Fibroblast of villous mesenchyme (primary cell): ENCODE measurements at regions not wholly inside any gene's neighbourhood (a gene's known extent, or its start where the extent isn't known, plus 50 kb on each side); places are given as distances from the start of the nearest gene placed in this dataset.

ENCODE experiments used
- DNase-seq: peaks from one replicate; pipeline ENCODE4 v3.0.0-alpha.2; 2010; ENCODE audit warnings: low read depth
- H3K4me3 ChIP-seq: 2 replicates; pipeline ENCODE4 v1.5.1; 2011; ENCODE audit warnings: low read depth, mild to moderate bottlenecking, low read length
- TF ChIP-seq, protein P1 (sequence below): IDR thresholded peaks from 2 replicates; pipeline ENCODE4 v1.5.1; 2012; ENCODE audit warnings: low read depth, mild to moderate bottlenecking, low read length; ENCODE audit not compliant: insufficient read depth

DNA sequence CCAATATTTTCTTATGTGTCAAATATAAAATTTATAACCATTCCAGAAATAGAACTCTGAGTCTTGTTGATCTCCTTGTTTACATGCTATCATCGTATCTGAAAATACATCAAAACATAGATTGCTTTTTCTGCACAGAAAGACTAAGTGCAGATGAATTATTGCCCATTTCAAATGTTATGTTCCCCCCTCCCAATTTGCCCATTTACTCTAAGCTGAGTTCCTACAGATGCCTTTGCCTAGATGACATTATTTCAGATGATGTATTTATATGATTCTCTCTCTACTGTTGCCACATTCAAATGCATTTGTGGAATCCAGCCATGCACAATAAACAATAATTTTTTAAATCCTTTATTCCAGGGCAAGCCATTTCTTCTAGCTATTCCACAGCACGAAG is 810.1 kb upstream of the MGAT4C start:
- TF ChIP-seq, protein P1, sequence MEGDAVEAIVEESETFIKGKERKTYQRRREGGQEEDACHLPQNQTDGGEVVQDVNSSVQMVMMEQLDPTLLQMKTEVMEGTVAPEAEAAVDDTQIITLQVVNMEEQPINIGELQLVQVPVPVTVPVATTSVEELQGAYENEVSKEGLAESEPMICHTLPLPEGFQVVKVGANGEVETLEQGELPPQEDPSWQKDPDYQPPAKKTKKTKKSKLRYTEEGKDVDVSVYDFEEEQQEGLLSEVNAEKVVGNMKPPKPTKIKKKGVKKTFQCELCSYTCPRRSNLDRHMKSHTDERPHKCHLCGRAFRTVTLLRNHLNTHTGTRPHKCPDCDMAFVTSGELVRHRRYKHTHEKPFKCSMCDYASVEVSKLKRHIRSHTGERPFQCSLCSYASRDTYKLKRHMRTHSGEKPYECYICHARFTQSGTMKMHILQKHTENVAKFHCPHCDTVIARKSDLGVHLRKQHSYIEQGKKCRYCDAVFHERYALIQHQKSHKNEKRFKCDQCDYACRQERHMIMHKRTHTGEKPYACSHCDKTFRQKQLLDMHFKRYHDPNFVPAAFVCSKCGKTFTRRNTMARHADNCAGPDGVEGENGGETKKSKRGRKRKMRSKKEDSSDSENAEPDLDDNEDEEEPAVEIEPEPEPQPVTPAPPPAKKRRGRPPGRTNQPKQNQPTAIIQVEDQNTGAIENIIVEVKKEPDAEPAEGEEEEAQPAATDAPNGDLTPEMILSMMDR: no peak
- no peak overlapping the region for H3K4me3 ChIP-seq
- no peak for DNase-seq

DNA sequence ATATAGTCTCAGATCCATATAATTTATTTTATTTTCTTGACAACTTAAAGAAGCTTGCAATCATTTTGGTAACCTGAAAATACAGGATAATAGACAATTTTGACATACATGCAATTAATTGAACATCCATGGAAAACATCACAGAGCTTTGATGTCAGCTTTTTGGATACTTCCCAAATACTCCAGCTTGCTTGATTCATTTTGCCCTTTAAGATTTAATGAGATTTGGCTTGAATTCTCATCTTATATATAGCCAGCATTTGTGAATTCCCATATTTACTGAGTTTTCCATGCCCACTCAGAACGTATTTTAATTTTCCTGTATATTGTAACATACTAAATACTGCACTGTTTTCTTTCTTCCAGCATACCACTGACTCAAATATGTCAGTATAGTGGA is 803.0 kb upstream of the MGAT4C start:
- DNase-seq: no peak

DNA sequence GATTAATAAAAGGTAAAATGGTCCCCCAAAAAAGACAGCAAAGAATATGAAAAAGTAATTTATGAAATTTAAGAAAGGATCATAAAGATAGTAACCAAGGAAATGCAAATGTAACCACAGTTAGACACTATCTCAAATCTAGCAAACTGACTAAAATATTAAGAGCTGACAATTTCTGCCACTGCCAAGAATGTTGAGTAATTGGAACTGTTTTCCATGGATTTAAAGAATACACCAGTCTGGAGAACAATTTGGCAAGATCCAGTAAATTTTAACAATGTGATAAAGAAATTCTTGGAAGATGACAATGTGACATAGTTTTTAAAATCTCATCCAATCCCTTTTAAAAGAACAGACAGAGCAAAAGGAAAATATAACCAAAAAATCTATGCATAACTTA is 798.0 kb upstream of the MGAT4C start:
- DNase-seq: no peak
- no peak overlapping the region for H3K4me3 ChIP-seq
- TF ChIP-seq, protein P1: no peak

More for the DNA sequence above, 803.0 kb upstream of the MGAT4C start:
- TF ChIP-seq, protein P1: no peak
- H3K4me3 ChIP-seq: no peak overlapping the region

DNA sequence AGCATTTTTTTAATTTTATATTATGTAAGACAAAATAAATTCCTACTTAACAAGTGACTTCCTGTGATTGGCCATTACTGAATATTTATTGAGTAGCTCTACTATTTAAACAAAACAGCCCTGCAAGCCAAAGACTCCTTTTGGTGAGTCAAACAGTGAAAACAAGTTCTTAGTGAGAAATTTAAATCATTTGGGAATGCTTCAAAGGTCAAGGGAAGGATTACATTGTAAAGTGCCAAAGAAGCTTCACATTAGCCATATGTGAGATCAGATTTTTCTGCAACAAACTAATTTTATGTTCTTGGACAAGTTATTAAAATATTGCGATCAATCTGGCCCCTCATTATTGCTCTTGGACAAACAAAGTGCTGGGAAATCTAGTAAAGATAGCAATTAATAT is 795.4 kb upstream of the MGAT4C start:
- DNase-seq: peak; percentile 18
- no peak overlapping the region for H3K4me3 ChIP-seq
- TF ChIP-seq, protein P1: no peak

DNA sequence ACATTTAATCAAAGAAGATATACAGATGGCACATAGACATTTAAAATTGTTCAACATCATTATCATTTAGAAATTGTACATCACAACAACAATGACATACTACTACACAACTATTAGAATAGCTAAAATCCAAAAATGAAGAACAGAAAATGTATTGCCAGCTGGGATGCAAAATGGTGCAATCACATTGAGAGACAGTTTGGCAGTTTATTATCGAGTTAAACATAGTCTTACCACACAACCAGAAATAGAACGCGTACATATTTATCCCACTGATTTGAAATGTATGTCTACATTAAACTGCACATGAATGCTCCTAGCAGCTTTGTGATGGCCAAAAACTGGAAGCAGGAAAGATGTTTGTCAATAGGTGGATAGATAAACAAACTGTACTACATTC is 791.5 kb upstream of the MGAT4C start:
- no peak overlapping the region for H3K4me3 ChIP-seq
- TF ChIP-seq, protein P1: no peak
- DNase-seq: no peak

DNA sequence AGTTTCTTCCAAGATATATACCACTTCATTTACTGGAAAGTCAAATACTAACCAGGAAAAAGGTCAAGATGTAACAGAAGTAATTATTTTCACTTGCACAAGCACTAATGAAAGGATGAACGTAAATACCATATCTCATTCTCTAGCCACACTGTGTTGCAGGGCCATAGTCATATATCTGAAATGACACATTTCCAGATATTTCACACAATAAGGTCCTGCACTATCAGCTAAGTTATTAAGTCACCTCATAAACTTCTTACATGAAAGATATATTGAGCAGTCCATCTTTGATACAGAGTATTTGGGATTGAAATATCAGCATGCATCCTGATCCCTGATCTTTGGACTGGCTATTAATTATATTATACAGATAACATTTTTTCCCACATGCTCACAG is 783.3 kb upstream of the MGAT4C start:
- H3K4me3 ChIP-seq: no peak overlapping the region
- TF ChIP-seq, protein P1: no peak
- DNase-seq: no peak

DNA sequence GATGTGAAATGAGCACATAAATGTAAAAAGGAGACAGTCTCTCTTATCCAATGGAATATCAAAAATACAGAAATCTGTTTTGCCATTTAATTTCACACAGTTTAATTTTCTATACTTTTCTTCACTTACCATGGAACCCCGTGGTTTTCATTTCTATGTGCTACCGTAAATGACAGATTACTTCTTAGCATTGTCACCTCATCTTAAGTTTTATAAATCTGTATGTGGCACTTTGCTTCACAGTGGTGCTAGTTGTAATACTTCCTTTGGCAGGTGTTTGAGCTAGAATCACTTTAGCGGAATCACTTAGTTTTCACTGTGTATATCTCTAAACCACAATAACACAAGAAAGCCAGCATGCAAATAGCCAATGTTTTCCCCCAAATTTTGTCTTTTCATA is 781.9 kb upstream of the MGAT4C start:
- TF ChIP-seq, protein P1: no peak
- no peak overlapping the region for H3K4me3 ChIP-seq
- no peak for DNase-seq
